IMR-90 (cell line): ENCODE measurements at regions not wholly inside any gene's neighbourhood (a gene's known extent, or its start where the extent isn't known, plus 50 kb on each side); places are given as distances from the start of the nearest gene placed in this dataset.
A peak's percentile ranks its signal among the peaks of the same experiment; 100 is the strongest.

Experiments used
- ATAC-seq: fragments of 200-7000 bp; cut with Tn5 transposase; 2 replicates; pipeline ENCODE4 v1.9.1; 2020; ENCODE audit warnings: low read depth, mild to moderate bottlenecking, moderate library complexity
- BruUV-seq: library from RNA; stranded (reverse); fragments of 400-500 nt; replicated peaks from 2 replicates; lab custom pipeline; 2021; lab: Mats Ljungman, UMichigan
- CTCF ChIA-PET: fragments of 300-600 bp; formaldehyde crosslinking; extraction: SDS; loops from one replicate; lab custom pipeline; 2021; ENCODE audit warnings: antibody characterized with exemption; lab: Yijun Ruan, JAX
- POLR2A ChIA-PET: fragments of 300-600 bp; sonication (Branson Sonifier 250); formaldehyde crosslinking; loops from one replicate; lab custom pipeline; 2022; ENCODE audit warnings: antibody characterized with exemption; ENCODE audit not compliant: unreplicated experiment; lab: Charles Lee
- DNase-seq: peaks from one replicate; pipeline ENCODE4 v3.0.0; 2013
- H2AFZ ChIP-seq: replicated peaks from 2 replicates; pipeline ENCODE3; 2013; ENCODE audit warnings: low read length, mild to moderate bottlenecking; ENCODE audit not compliant: poor library complexity
- H2AK5ac ChIP-seq: 2 replicates; pipeline ENCODE4 v1.6.1; 2013; ENCODE audit warnings: low read depth, low read length, inconsistent platforms
- H2AK9ac ChIP-seq: replicated peaks from 2 replicates; pipeline ENCODE3; 2013; ENCODE audit warnings: mild to moderate bottlenecking, low read depth, low read length, moderate library complexity; ENCODE audit not compliant: poor library complexity
- H2BK120ac ChIP-seq: 2 replicates; pipeline ENCODE4 v1.6.1; 2013; ENCODE audit warnings: low read depth, low read length, inconsistent platforms
- H2BK15ac ChIP-seq: 3 replicates; pipeline ENCODE4 v1.6.1; 2013; ENCODE audit warnings: low read depth, low read length, inconsistent platforms
- H2BK20ac ChIP-seq: 2 replicates; pipeline ENCODE4 v1.6.1; 2013; ENCODE audit warnings: low read depth, mild to moderate bottlenecking, inconsistent platforms, low read length, moderate library complexity
- H2BK5ac ChIP-seq: 2 replicates; pipeline ENCODE4 v1.6.1; 2013; ENCODE audit warnings: mild to moderate bottlenecking, low read depth, low read length, inconsistent platforms; ENCODE audit not compliant: poor library complexity, severe bottlenecking
- H3K14ac ChIP-seq: replicated peaks from 2 replicates; pipeline ENCODE4 v1.6.1; 2013; ENCODE audit warnings: low read depth, low read length, inconsistent platforms
- H3K18ac ChIP-seq: 2 replicates; pipeline ENCODE4 v1.6.1; 2013; ENCODE audit warnings: low read depth, low read length, control low read depth
- H3K23ac ChIP-seq: 2 replicates; pipeline ENCODE4 v1.6.1; 2013; ENCODE audit warnings: low read depth, low read length, inconsistent platforms
- H3K27ac ChIP-seq: 2 replicates; pipeline ENCODE4 v1.5.1; 2013; ENCODE audit warnings: mild to moderate bottlenecking, control low read depth, low read length; ENCODE audit not compliant: insufficient read depth
- H3K27me3 ChIP-seq: 2 replicates; pipeline ENCODE4 v1.6.1; 2013; ENCODE audit warnings: low read length; ENCODE audit not compliant: control insufficient read depth, insufficient read depth
- H3K36me3 ChIP-seq: 2 replicates; pipeline ENCODE4 v1.6.1; 2013; ENCODE audit warnings: low read length, mixed read lengths; ENCODE audit not compliant: control insufficient read depth, insufficient read depth
- H3K4ac ChIP-seq: 2 replicates; pipeline ENCODE4 v1.6.1; 2013; ENCODE audit warnings: low read depth, low read length, inconsistent platforms
- H3K4me1 ChIP-seq: 2 replicates; pipeline ENCODE4 v1.6.1; 2013; ENCODE audit warnings: low read length, mixed read lengths; ENCODE audit not compliant: control insufficient read depth, insufficient read depth
- H3K4me2 ChIP-seq: 2 replicates; pipeline ENCODE4 v1.6.1; 2013; ENCODE audit warnings: low read depth, mild to moderate bottlenecking, control low read depth, low read length, moderate library complexity
- H3K4me3 ChIP-seq: 2 replicates; pipeline ENCODE4 v1.5.1; 2013; ENCODE audit warnings: low read depth, mild to moderate bottlenecking, control low read depth, low read length, moderate library complexity; ENCODE audit not compliant: insufficient read depth
- H3K56ac ChIP-seq: 2 replicates; pipeline ENCODE4 v1.6.1; 2013; ENCODE audit warnings: low read length, inconsistent platforms; ENCODE audit not compliant: insufficient read depth; ENCODE audit errors: extremely low read depth
- H3K79me1 ChIP-seq, 2 experiments: 2 replicates each; pipeline ENCODE4 v1.6.1; 2013; ENCODE audit warnings: low read length in 2 of 2, inconsistent platforms in 1 of 2, low read depth in 1 of 2
- H3K9ac ChIP-seq: 2 replicates; pipeline ENCODE4 v1.6.1; 2013; ENCODE audit warnings: low read depth, low read length, control low read depth
- H3K9me1 ChIP-seq: 2 replicates; pipeline ENCODE4 v1.6.1; 2013; ENCODE audit warnings: low read length, inconsistent platforms; ENCODE audit not compliant: insufficient read depth
- H3K9me3 ChIP-seq: 2 replicates; pipeline ENCODE4 v1.6.1; 2013; ENCODE audit warnings: low read length; ENCODE audit not compliant: control insufficient read depth, insufficient read depth
- H4K20me1 ChIP-seq: 2 replicates; pipeline ENCODE4 v1.6.1; 2013; ENCODE audit warnings: low read length, inconsistent platforms; ENCODE audit not compliant: insufficient read depth
- H4K5ac ChIP-seq: 2 replicates; pipeline ENCODE4 v1.6.1; 2013; ENCODE audit warnings: mild to moderate bottlenecking, low read depth, low read length, control low read depth
- H4K8ac ChIP-seq, 2 experiments: 2 replicates each; pipeline ENCODE4 v1.6.1; 2013; ENCODE audit warnings: low read depth in 2 of 2, low read length in 2 of 2, control low read depth in 1 of 2, inconsistent platforms in 1 of 2
- H4K91ac ChIP-seq: 2 replicates; pipeline ENCODE4 v1.6.1; 2013; ENCODE audit warnings: low read depth, low read length, inconsistent platforms; ENCODE audit not compliant: insufficient read depth
- BHLHE40 ChIP-seq: fragments of 150-350 bp; IDR thresholded peaks from 2 replicates; pipeline ENCODE4 v1.6.1; 2016; ENCODE audit warnings: mild to moderate bottlenecking, low read depth, low read length
- CEBPB ChIP-seq: IDR thresholded peaks from 2 replicates; pipeline ENCODE4 v1.6.1; 2012; ENCODE audit warnings: low read depth, low read length, improper control_type of control experiment
- CHD1 ChIP-seq: IDR thresholded peaks from 2 replicates; pipeline ENCODE4 v1.6.1; 2012; ENCODE audit warnings: low read depth, low read length, improper control_type of control experiment
- FOS ChIP-seq: fragments of 150-350 bp; IDR thresholded peaks from 2 replicates; pipeline ENCODE4 v1.6.1; 2016; ENCODE audit warnings: low read depth, low read length
- MAFK ChIP-seq: IDR thresholded peaks from 2 replicates; pipeline ENCODE4 v1.6.1; 2012; ENCODE audit warnings: low read depth, low read length, improper control_type of control experiment
- MXI1 ChIP-seq: IDR thresholded peaks from 2 replicates; pipeline ENCODE4 v1.6.1; 2012; ENCODE audit warnings: low read depth, mild to moderate bottlenecking, low read length, moderate library complexity, borderline replicate concordance
- POLR2A ChIP-seq: IDR thresholded peaks from 2 replicates; pipeline ENCODE4 v1.6.1; 2012; ENCODE audit warnings: mild to moderate bottlenecking, low read depth, low read length
- RAD21 ChIP-seq: IDR thresholded peaks from 2 replicates; pipeline ENCODE4 v1.6.1; 2012; ENCODE audit warnings: low read length, improper control_type of control experiment
- RCOR1 ChIP-seq: IDR thresholded peaks from 2 replicates; pipeline ENCODE4 v1.6.1; 2012; ENCODE audit warnings: mild to moderate bottlenecking, low read length, improper control_type of control experiment; ENCODE audit not compliant: insufficient replicate concordance
- RFX5 ChIP-seq: IDR thresholded peaks from 2 replicates; pipeline ENCODE4 v1.8.0; 2012; ENCODE audit warnings: low read depth, mild to moderate bottlenecking, low read length, moderate library complexity
- SMC3 ChIP-seq: fragments of 150-350 bp; IDR thresholded peaks from 2 replicates; pipeline ENCODE4 v1.6.1; 2016; ENCODE audit warnings: low read depth, mild to moderate bottlenecking, antibody characterized with exemption, low read length, moderate library complexity
- WGBS, 2 experiments: methylation state at CpG; one replicate each; pipeline versions ENCODE4 v1.1.5 to v1.1.7; 2013; ENCODE audit warnings: missing lambda C conversion rate in 2 of 2; ENCODE audit not compliant: insufficient read length in 1 of 2; ENCODE audit errors: extremely low coverage in 2 of 2; 5-methylcytosine and 5-hydroxymethylcytosine counted together
- dilution Hi-C: fragments of 300-500 bp; cut with HindIII; formaldehyde crosslinking; loops from one replicate; pipeline ENCODE4 v1.14.3; 2018; ENCODE audit warnings: low sequenced_read_pairs; ENCODE audit not compliant: unreplicated experiment
- in situ Hi-C: fragments of 300-500 bp; cut with MboI; formaldehyde crosslinking; loops from 3 replicates; pipeline ENCODE4 v1.14.3; 2019; ENCODE audit warnings: low sequenced_read_pairs, inconsistent platforms, mixed read lengths
- intact Hi-C: fragments of 100-400 bp; cut with micrococcal nuclease; formaldehyde crosslinking; loops from 2 replicates; pipeline ENCODE4 v1.10.0; 2022
- TF ChIP-seq, protein P1 (sequence below): conservative IDR thresholded peaks from 2 replicates; pipeline ENCODE4 v1.5.1; 2012; ENCODE audit warnings: mild to moderate bottlenecking, low read depth, low read length, improper control_type of control experiment

DNA sequence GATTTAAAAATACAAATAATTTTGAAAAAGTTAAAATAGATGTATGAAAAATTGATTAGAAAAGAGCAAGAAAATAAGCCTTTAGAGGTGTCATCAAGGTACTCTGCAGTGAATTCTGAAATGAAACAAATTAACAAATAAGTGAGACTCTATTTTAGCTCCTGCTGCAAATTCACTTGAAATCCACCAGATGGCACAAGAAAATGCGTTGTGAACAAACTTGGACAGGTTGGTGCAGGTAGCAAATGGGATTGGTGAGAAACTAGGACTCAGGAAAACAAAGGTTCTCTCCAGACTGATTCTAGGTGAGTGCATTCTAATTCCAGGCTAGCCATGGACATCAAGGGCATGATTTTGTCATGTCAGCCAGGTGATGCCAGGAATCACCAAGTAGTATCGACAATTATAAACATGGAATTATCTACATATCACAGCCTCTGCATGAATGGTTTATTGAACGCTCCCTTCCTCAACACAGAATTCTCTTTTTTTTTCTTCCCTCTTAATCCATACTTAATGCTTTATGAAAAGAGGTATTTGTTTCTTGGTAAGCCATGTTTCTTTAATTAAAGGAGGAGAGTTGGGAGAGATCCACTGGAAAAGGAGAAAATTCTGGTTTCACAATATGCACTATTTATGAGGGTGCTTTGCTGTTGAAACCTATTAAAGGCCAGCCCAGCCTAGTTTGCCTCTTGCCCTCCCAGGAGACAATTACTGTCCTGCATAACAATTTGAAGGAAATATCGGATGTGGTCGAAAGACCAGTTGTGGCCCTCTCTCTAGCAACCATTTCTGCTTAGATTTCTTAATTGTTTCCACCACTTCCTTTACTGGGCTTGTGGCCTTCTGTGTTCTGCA is 118.1 kb downstream of the ZNF365 start:
- intact Hi-C loops = loop anchor here (5.0 kb wide), 1 partner anchor 100 kb away; no protein-coding TSS in a partner anchor
- Histone ChIP-seq H3K14ac (no peak overlapping the region), H2AFZ (no peak overlapping the region), H3K79me1 (no peaks in the 10 kb centered on the region), H3K27me3 (peaks cover 10% of the 10 kb centered on the region), H3K23ac (no peak overlapping the region), H2BK15ac (no peak overlapping the region), H3K4me3 (no peak overlapping the region), H2BK120ac (no peak overlapping the region), H3K9ac (no peak overlapping the region), H3K4me2 (no peak overlapping the region), H2BK20ac (no peak overlapping the region), H4K91ac (no peak overlapping the region), H3K36me3 (no peaks in the 10 kb centered on the region), H2BK5ac (no peak overlapping the region), H3K27ac (no peak overlapping the region), H3K56ac (no peak overlapping the region), H3K9me1 (no peaks in the 10 kb centered on the region), H4K5ac (no peak overlapping the region), H3K4me1 (no peaks in the 10 kb centered on the region), H3K18ac (no peak overlapping the region), H4K8ac (no peak overlapping the region), H2AK9ac (no peak overlapping the region), H3K9me3 (no peaks in the 10 kb centered on the region), H3K4ac (no peak overlapping the region), H2AK5ac (no peak overlapping the region), H4K20me1 (no peaks in the 10 kb centered on the region)
- ATAC-seq = no peak
- dilution Hi-C loops = no loop called here
- BruUV-seq = no TSS peak
- peak; percentile 25 for DNase-seq
- in situ Hi-C loops = no loop called here
- CTCF ChIA-PET = interaction anchor here (0.6 to 0.8 kb wide), 3 partner anchors 11 to 24 kb away, joined by 3 to 5 read pairs (median 4); no protein-coding TSS in a partner anchor
- 92% methylated on average over 2 of the region's 5 CpGs; no CpG with 5 or more reads in 1 of the 2 experiments for WGBS, 2 experiments
- 0 out of 2 replicates have a peak, but pooled peaks have one; percentile 46 for TF ChIP-seq SMC3
- no peak for TF ChIP-seq CEBPB
- no peak for TF ChIP-seq POLR2A
- TF ChIP-seq, protein P1, sequence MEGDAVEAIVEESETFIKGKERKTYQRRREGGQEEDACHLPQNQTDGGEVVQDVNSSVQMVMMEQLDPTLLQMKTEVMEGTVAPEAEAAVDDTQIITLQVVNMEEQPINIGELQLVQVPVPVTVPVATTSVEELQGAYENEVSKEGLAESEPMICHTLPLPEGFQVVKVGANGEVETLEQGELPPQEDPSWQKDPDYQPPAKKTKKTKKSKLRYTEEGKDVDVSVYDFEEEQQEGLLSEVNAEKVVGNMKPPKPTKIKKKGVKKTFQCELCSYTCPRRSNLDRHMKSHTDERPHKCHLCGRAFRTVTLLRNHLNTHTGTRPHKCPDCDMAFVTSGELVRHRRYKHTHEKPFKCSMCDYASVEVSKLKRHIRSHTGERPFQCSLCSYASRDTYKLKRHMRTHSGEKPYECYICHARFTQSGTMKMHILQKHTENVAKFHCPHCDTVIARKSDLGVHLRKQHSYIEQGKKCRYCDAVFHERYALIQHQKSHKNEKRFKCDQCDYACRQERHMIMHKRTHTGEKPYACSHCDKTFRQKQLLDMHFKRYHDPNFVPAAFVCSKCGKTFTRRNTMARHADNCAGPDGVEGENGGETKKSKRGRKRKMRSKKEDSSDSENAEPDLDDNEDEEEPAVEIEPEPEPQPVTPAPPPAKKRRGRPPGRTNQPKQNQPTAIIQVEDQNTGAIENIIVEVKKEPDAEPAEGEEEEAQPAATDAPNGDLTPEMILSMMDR = peak; percentile 51
- no peak for TF ChIP-seq BHLHE40
- TF ChIP-seq CHD1 = no peak
- no peak for TF ChIP-seq MXI1
- TF ChIP-seq RAD21 = peak; percentile 55
- TF ChIP-seq MAFK = no peak
- no peak for TF ChIP-seq RCOR1
- TF ChIP-seq FOS = no peak
- TF ChIP-seq RFX5 = no peak
- POLR2A ChIA-PET = no interaction called here
